K562 (cell line): ENCODE measurements at regions not wholly inside any gene's neighbourhood (a gene's known extent, or its start where the extent isn't known, plus 50 kb on each side); places are given as distances from the start of the nearest gene placed in this dataset.

ENCODE experiments used
- ATAC-seq: fragments of 200-7000 bp; cut with Tn5 transposase; 3 replicates; pipeline ENCODE4 v1.9.1; 2020; ENCODE audit warnings: moderate library complexity
- BruUV-seq: library from RNA; stranded (reverse); fragments of 400-500 nt; replicated peaks from 2 replicates; lab custom pipeline; 2021; lab: Mats Ljungman, UMichigan
- CTCF ChIA-PET: fragments of 300-600 bp; formaldehyde crosslinking; extraction: SDS; loops from one replicate; lab custom pipeline; 2021; ENCODE audit warnings: low intra/inter-chr PET ratio; lab: Yijun Ruan, JAX
- POLR2A ChIA-PET: fragments of 300-600, 350-650 bp; sonication (Branson Sonifier 250); formaldehyde crosslinking; extraction: SDS; loops from one replicate; lab custom pipeline; 2021; ENCODE audit warnings: antibody characterized with exemption, inconsistent platforms; lab: Yijun Ruan, JAX
- DNase-seq, 4 experiments: peaks; one replicate each; pipeline versions ENCODE4 v3.0.0 to v3.0.0-alpha.2; 2011 to 2018; ENCODE audit warnings: low spot score in 3 of 4, mixed read lengths in 3 of 4; ENCODE audit errors: extremely low read depth in 1 of 4
- FAIRE-seq: peaks from 2 replicates; lab custom pipeline; 2011; peaks lifted over from hg19 to GRCh38; lab: Jason Lieb, UNC
- H2AFZ ChIP-seq: 2 replicates; pipeline ENCODE4 v1.6.0; 2011; ENCODE audit warnings: low read depth, low read length, control low read depth, inconsistent platforms
- H3K27ac ChIP-seq: fragments of 200-600 bp; 3 replicates; pipeline ENCODE4 v1.8.0; 2011; ENCODE audit warnings: low read depth, mild to moderate bottlenecking, control low read depth, inconsistent platforms, low read length, moderate library complexity, mixed read lengths; ENCODE audit errors: extremely low read depth
- H3K27me3 ChIP-seq, 2 experiments: fragments of 300-600 bp in 1 of 2; 2 replicates in 1 of 2; 3 replicates in 1 of 2; pipeline versions ENCODE4 v1.6.0 to v1.8.0; 2011; ENCODE audit warnings: inconsistent platforms in 2 of 2, low read length in 2 of 2, mild to moderate bottlenecking in 1 of 2, mixed read lengths in 1 of 2, moderate library complexity in 1 of 2; ENCODE audit not compliant: control insufficient read depth in 2 of 2, insufficient read depth in 2 of 2
- H3K36me3 ChIP-seq: fragments of 300-600 bp; 3 replicates; pipeline ENCODE4 v1.8.0; 2011; ENCODE audit warnings: mild to moderate bottlenecking, low read length, inconsistent platforms; ENCODE audit not compliant: control insufficient read depth, insufficient read depth
- H3K4me1 ChIP-seq, 2 experiments: fragments of 200-600 bp in 1 of 2; replicated peaks in 1 of 2; 2 replicates in 1 of 2; 3 replicates in 1 of 2; pipeline versions ENCODE4 v1.5.1 to v1.8.0; 2011; ENCODE audit warnings: inconsistent platforms in 2 of 2, low read length in 2 of 2, mild to moderate bottlenecking in 1 of 2, mixed read lengths in 1 of 2, moderate library complexity in 1 of 2; ENCODE audit not compliant: control insufficient read depth in 2 of 2, insufficient read depth in 2 of 2
- H3K4me2 ChIP-seq: 2 replicates; pipeline ENCODE4 v1.6.1; 2011; ENCODE audit warnings: low read length, control low read depth, inconsistent platforms, mixed read lengths; ENCODE audit not compliant: insufficient read depth
- H3K4me3 ChIP-seq: fragments of 200-600 bp; sonication (generic), shearing (Covaris generic); 2 replicates; pipeline ENCODE4 v1.5.1; 2016; ENCODE audit warnings: control low read depth, inconsistent platforms
- H3K79me2 ChIP-seq: fragments of 200-600 bp; 3 replicates; pipeline ENCODE4 v1.8.0; 2011; ENCODE audit warnings: low read length, inconsistent platforms; ENCODE audit not compliant: control insufficient read depth, insufficient read depth
- H3K9ac ChIP-seq, 2 experiments: 2 replicates each; pipeline versions ENCODE4 v1.6.0 to v1.6.1; 2011; ENCODE audit warnings: low read depth in 2 of 2, low read length in 2 of 2, control low read depth in 1 of 2, inconsistent platforms in 1 of 2, mild to moderate bottlenecking in 1 of 2, mixed read lengths in 1 of 2; ENCODE audit not compliant: insufficient read depth in 1 of 2
- H3K9me1 ChIP-seq: one replicate; pipeline ENCODE4 v1.6.0; 2011; ENCODE audit warnings: inconsistent platforms, mild to moderate bottlenecking, low read length, moderate library complexity; ENCODE audit not compliant: control insufficient read depth, insufficient read depth
- H3K9me3 ChIP-seq: replicated peaks from 2 replicates; pipeline ENCODE4 v1.5.1; 2011; ENCODE audit warnings: low read depth, low read length, inconsistent platforms; ENCODE audit not compliant: control insufficient read depth, insufficient read depth
- H4K20me1 ChIP-seq: replicated peaks from 2 replicates; pipeline ENCODE4 v1.6.1; 2011; ENCODE audit warnings: low read length, inconsistent platforms, mixed read lengths; ENCODE audit not compliant: control insufficient read depth, insufficient read depth
- ATF1 ChIP-seq, 2 experiments: fragments of 450-650 bp in 1 of 2; IDR thresholded peaks; 2 replicates each; pipeline ENCODE4 v1.6.1; 2016; ENCODE audit warnings: missing compliant biosample characterization in 1 of 2, missing genetic modification characterization in 1 of 2
- CAMTA2 ChIP-seq: fragments of 250-450 bp; sonication (Bioruptor Pico); conservative IDR thresholded peaks from 2 replicates; pipeline ENCODE4 v1.5.1; 2022
- CREB5 ChIP-seq: fragments of 250-450 bp; sonication (Bioruptor Pico); IDR thresholded peaks from 2 replicates; pipeline ENCODE4 v1.5.0; 2020; ENCODE audit warnings: mild to moderate bottlenecking
- E4F1 ChIP-seq: fragments of 250-450 bp; sonication (Bioruptor Pico); IDR thresholded peaks from 2 replicates; pipeline ENCODE4 v1.5.0; 2021; ENCODE audit warnings: mild to moderate bottlenecking, borderline replicate concordance
- EZH2 ChIP-seq: IDR thresholded peaks from 2 replicates; pipeline ENCODE4 v1.6.1; 2012; ENCODE audit warnings: low read depth, mild to moderate bottlenecking, inconsistent platforms, low read length, borderline replicate concordance
- FOXK1 ChIP-seq: sonication (generic); formaldehyde crosslinking; IDR thresholded peaks from 2 replicates; pipeline ENCODE4 v1.8.0; 2022; ENCODE audit warnings: missing genetic modification reagents, mild to moderate bottlenecking, borderline replicate concordance
- MCM3 ChIP-seq: fragments of 450-650 bp; IDR thresholded peaks from 2 replicates; pipeline ENCODE4 v1.6.1; 2016
- MXI1 ChIP-seq: IDR thresholded peaks from 2 replicates; pipeline ENCODE4 v1.6.1; 2011; ENCODE audit warnings: low read depth, mild to moderate bottlenecking, improper control_type of control experiment, low read length
- NCOR1 ChIP-seq: fragments of 450-650 bp; IDR thresholded peaks from 2 replicates; pipeline ENCODE4 v1.6.1; 2016; ENCODE audit warnings: mild to moderate bottlenecking, moderate library complexity
- NR4A1 ChIP-seq, 2 experiments: fragments of 250-450 bp in 1 of 2; fragments of 450-650 bp in 1 of 2; sonication (Bioruptor Pico) in 1 of 2; IDR thresholded peaks; 2 replicates each; pipeline versions ENCODE4 v1.4.0 to v1.6.1; 2016 to 2020; ENCODE audit warnings: mild to moderate bottlenecking in 2 of 2, missing compliant biosample characterization in 1 of 2, missing genetic modification characterization in 1 of 2, moderate library complexity in 1 of 2
- STAT5A ChIP-seq: IDR thresholded peaks from 2 replicates; pipeline ENCODE4 v1.6.1; 2012; ENCODE audit warnings: low read length, inconsistent platforms, borderline replicate concordance
- TSHZ1 ChIP-seq: fragments of 250-450 bp; sonication (Bioruptor Pico); IDR thresholded peaks from 2 replicates; pipeline ENCODE4 v1.4.0; 2020; ENCODE audit warnings: mild to moderate bottlenecking, moderate library complexity
- ZBTB17 ChIP-seq: fragments of 450-650 bp; formaldehyde crosslinking; IDR thresholded peaks from 2 replicates; pipeline ENCODE4 v1.4.0; 2020; ENCODE audit warnings: mild to moderate bottlenecking
- ZFP30 ChIP-seq: fragments of 250-450 bp; sonication (Bioruptor Pico); IDR thresholded peaks from 2 replicates; pipeline ENCODE4 v1.8.0; 2022; ENCODE audit warnings: moderate library complexity, mild to moderate bottlenecking, inconsistent platforms, borderline replicate concordance
- ZNF174 ChIP-seq: fragments of 250-450 bp; sonication (Bioruptor Pico); IDR thresholded peaks from 2 replicates; pipeline ENCODE4 v1.4.0; 2020; ENCODE audit warnings: mild to moderate bottlenecking
- ZNF197 ChIP-seq: fragments of 200-800 bp; sonication (Bioruptor generic); IDR thresholded peaks from 2 replicates; pipeline ENCODE4 v1.6.1; 2016; ENCODE audit warnings: low read depth, missing genetic modification characterization, missing compliant biosample characterization
- ZSCAN32 ChIP-seq: fragments of 450-650 bp; formaldehyde crosslinking; IDR thresholded peaks from 2 replicates; pipeline ENCODE4 v1.4.0; 2020; ENCODE audit warnings: mild to moderate bottlenecking, moderate library complexity
- WGBS: fragments of 100-300 bp; shearing (Covaris generic); methylation state at CpG from one replicate; pipeline ENCODE4 v1.1.6; 2016; ENCODE audit warnings: low coverage, mixed read lengths; ENCODE audit not compliant: insufficient coverage; ENCODE audit errors: missing lambda C conversion rate; 5-methylcytosine and 5-hydroxymethylcytosine counted together
- in situ Hi-C: fragments of 300-500 bp; cut with MboI; formaldehyde crosslinking; loops from 4 replicates; pipeline ENCODE4 v1.15.0; 2018; ENCODE audit warnings: inconsistent platforms, mixed read lengths
- intact Hi-C: fragments of 100-400 bp; cut with micrococcal nuclease; formaldehyde crosslinking; loops from 2 replicates; pipeline ENCODE4 v1.14.2; 2022

- Histone ChIP-seq H3K9me3 (no peaks in the 10 kb centered on the region), H4K20me1 (no peaks in the 10 kb centered on the region), H3K9me1 (no peaks in the 10 kb centered on the region), H3K27ac (no peak overlapping the region), H3K4me2 (no peak overlapping the region), H3K4me3 (no peak overlapping the region), H3K9ac (no peak overlapping the region)
- CTCF ChIA-PET = no interaction called here
- no peak for DNase-seq
- FAIRE-seq = no peak
- intact Hi-C loops = no loop called here
- ATAC-seq = no peak
- TF ChIP-seq NR4A1 (CRISPR knock-in tag; IDR thresholded peaks at IDR 0.05) = no peak
- no peak for TF ChIP-seq NR4A1 (tag; IDR thresholded peaks at IDR 0.05)
- TF ChIP-seq ZNF174 (CRISPR knock-in tag) = no peak
- no peak for TF ChIP-seq CREB5 (CRISPR knock-in tag)
- TF ChIP-seq MCM3 = no peak
- TF ChIP-seq E4F1 (CRISPR knock-in tag) = no peak
- TF ChIP-seq TSHZ1 (CRISPR knock-in tag) = no peak
- no peak for TF ChIP-seq ZBTB17 (CRISPR knock-in tag)
- no peak for TF ChIP-seq MXI1
- TF ChIP-seq ZNF197 (CRISPR knock-in tag) = no peak
- no peak for TF ChIP-seq STAT5A
- no peak for TF ChIP-seq ZFP30 (CRISPR knock-in tag)
- no peak for TF ChIP-seq ZSCAN32 (CRISPR knock-in tag)
- no peak for TF ChIP-seq ATF1 (CRISPR knock-in tag; IDR thresholded peaks at IDR 0.05)
- no peak for TF ChIP-seq ATF1 (tag; IDR thresholded peaks at IDR 0.05)
- TF ChIP-seq FOXK1 = no peak
- TF ChIP-seq NCOR1 = no peak
- no peak for TF ChIP-seq EZH2
- no peak for TF ChIP-seq CAMTA2 (CRISPR knock-in tag)
- TF ChIP-seq, all 486 proteins: peak for 0
- no peaks in the 10 kb centered on the region for H3K27me3 ChIP-seq
- H3K79me2 ChIP-seq = no peaks in the 10 kb centered on the region
- in situ Hi-C loops = no loop called here
- no peak overlapping the region for H2AFZ ChIP-seq
- BruUV-seq = no TSS peak
- WGBS = 8% methylated on average over 2 of the region's 2 CpGs
- H3K36me3 ChIP-seq = no peaks in the 10 kb centered on the region
- POLR2A ChIA-PET = no interaction called here
- H3K4me1 ChIP-seq = no peaks in the 10 kb centered on the region
These were observed 566.7 kb upstream of the PCDH7 start for GRCh38 chr4:30153427-30153826.
